ENCODE measurements at regions not wholly inside any gene's neighbourhood (a gene's known extent, or its start where the extent isn't known, plus 50 kb on each side); places are given as distances from the start of the nearest gene placed in this dataset.

GRCh38 chr10:78288663-78289062, 255.0 kb downstream of the RPS24 start:
- no peak for TF ChIP-seq POLR2A (IDR thresholded peaks at IDR 0.05)
- TF ChIP-seq, protein P1, sequence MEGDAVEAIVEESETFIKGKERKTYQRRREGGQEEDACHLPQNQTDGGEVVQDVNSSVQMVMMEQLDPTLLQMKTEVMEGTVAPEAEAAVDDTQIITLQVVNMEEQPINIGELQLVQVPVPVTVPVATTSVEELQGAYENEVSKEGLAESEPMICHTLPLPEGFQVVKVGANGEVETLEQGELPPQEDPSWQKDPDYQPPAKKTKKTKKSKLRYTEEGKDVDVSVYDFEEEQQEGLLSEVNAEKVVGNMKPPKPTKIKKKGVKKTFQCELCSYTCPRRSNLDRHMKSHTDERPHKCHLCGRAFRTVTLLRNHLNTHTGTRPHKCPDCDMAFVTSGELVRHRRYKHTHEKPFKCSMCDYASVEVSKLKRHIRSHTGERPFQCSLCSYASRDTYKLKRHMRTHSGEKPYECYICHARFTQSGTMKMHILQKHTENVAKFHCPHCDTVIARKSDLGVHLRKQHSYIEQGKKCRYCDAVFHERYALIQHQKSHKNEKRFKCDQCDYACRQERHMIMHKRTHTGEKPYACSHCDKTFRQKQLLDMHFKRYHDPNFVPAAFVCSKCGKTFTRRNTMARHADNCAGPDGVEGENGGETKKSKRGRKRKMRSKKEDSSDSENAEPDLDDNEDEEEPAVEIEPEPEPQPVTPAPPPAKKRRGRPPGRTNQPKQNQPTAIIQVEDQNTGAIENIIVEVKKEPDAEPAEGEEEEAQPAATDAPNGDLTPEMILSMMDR (IDR thresholded peaks at IDR 0.05), result no peak

Measured in thyroid gland (tissue), 4 donors.